ENCODE measurements at regions not wholly inside any gene's neighbourhood (a gene's known extent, or its start where the extent isn't known, plus 50 kb on each side); places are given as distances from the start of the nearest gene placed in this dataset.

DNA sequence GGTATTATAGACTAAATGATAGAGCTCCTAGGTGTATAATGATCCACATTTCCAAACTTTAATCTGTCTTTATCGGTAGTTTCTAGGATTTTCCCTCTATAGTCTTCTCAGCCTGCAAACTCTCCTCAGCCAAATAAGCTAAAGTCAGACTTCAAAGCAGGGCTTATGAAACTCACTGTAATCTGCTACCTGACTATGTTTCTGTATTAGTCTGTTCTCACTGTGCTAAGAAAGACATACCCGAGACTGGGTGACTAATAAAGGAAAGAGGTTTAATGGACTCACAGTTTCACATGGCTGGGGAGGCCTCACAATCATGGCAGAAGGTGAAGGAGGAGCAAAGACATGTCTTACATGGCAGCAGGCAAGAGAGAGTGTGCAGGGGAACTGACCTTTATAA is 928.7 kb upstream of the ADGRB3 start:
- TF ChIP-seq, protein P1, sequence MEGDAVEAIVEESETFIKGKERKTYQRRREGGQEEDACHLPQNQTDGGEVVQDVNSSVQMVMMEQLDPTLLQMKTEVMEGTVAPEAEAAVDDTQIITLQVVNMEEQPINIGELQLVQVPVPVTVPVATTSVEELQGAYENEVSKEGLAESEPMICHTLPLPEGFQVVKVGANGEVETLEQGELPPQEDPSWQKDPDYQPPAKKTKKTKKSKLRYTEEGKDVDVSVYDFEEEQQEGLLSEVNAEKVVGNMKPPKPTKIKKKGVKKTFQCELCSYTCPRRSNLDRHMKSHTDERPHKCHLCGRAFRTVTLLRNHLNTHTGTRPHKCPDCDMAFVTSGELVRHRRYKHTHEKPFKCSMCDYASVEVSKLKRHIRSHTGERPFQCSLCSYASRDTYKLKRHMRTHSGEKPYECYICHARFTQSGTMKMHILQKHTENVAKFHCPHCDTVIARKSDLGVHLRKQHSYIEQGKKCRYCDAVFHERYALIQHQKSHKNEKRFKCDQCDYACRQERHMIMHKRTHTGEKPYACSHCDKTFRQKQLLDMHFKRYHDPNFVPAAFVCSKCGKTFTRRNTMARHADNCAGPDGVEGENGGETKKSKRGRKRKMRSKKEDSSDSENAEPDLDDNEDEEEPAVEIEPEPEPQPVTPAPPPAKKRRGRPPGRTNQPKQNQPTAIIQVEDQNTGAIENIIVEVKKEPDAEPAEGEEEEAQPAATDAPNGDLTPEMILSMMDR (IDR thresholded peaks at IDR 0.05): no peak
- no peak for TF ChIP-seq POLR2A (IDR thresholded peaks at IDR 0.05)
- TF ChIP-seq POLR2AphosphoS5 (IDR thresholded peaks at IDR 0.05): no peak

Measured in prostate gland (tissue), 2 donors.